IPS-11a (cell line): ENCODE measurements at regions not wholly inside any gene's neighbourhood (a gene's known extent, or its start where the extent isn't known, plus 50 kb on each side); places are given as distances from the start of the nearest gene placed in this dataset.
"Not testable (repeated sequence)": the region's sequence is repeated elsewhere in the genome, so short reads cannot be mapped to it uniquely, and the experiment has no call there.

Experiments
- H3K4me3 ChIP-seq: one replicate; pipeline ENCODE4 v1.5.1; 2013; ENCODE audit warnings: low read depth, low read length, control low read depth

GRCh38 chr9:30511666-30512065 is 1872.8 kb upstream of the ACO1 start:
- no peak overlapping the region for H3K4me3 ChIP-seq

- H3K4me3 ChIP-seq = no peak overlapping the region
These were observed 1865.3 kb upstream of the ACO1 start for GRCh38 chr9:30519166-30519565.

DNA sequence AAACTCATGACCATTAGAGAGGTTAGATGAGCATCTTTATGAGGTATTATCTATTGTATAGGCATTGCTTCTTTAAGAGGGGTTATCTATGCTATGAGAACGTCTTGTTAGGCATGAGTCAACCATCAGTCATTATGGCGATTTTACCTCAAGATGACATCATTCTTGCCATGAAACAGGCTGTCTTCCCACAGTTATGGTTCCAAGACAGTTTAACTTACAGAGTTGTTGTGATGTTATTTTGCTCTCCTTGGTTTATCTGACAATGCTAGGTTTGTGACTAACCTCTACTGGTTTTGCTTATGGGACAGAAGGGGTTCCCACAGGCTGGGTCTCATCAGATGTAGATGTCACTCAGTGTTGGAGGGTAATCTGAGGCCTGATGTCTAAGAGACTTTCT is 1864.7 kb upstream of the ACO1 start:
- H3K4me3 ChIP-seq = no peak overlapping the region

DNA sequence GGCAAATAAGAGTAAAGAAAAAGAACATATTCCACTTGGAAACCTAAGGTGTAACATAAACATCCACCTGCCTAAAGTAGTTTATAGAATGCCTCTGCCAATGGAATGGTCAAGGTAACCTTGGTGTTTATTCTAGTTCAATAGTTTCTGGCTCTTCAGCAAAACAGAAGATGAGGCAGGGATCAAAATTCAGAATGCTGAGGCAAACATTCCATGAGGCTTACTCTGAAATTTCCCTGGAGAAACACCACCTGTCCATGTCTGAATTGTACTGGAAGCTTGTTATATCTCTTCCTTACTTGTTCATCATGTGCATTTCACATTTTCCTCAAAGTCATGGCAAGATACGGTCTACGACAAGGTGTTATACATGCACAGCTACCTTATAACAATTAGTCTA is 1862.4 kb upstream of the ACO1 start:
- no peak overlapping the region for H3K4me3 ChIP-seq

GRCh38 chr9:30522486-30522885 is 1862.0 kb upstream of the ACO1 start:
- no peak overlapping the region for H3K4me3 ChIP-seq

DNA sequence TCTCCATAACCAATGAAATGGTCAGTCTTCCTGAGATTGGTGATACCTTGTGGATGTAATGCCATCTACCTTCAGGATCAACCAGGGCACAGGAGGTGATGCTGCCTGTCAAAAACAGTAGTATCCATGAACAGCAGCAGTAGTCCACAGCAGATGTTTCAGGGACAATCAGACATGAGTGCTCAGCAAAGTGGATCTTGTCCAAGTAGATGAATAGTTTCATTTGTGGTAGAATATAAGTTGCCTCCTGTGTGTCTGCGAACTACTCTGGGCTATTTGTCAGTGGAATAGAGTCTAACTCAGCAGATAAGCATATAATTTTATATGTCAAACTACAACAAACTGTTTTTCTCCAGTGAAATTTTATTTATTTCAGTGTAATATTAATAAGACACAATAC is 1860.1 kb upstream of the ACO1 start:
- H3K4me3 ChIP-seq = no peak overlapping the region

- H3K4me3 ChIP-seq = no peak overlapping the region
These were observed 1850.0 kb upstream of the ACO1 start for GRCh38 chr9:30534455-30534854.

DNA sequence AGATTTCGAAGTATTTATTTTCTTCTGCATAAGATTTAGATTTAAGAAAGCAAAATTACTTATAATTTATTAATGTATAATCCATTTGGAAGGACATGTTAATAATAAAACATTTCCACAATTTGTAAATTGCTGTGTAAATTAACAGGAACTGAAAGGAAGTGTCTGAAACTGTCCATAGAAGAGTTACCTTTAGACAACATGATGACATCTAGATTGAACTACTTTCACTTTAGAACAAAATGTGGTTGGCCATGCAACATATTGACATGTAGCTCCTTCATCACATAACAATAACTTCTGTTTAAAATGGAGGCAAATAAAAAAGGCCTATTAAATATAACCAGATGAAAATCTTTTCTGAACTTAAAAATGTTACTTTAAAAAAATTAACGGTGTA is 1849.5 kb upstream of the ACO1 start:
- no peak overlapping the region for H3K4me3 ChIP-seq

DNA sequence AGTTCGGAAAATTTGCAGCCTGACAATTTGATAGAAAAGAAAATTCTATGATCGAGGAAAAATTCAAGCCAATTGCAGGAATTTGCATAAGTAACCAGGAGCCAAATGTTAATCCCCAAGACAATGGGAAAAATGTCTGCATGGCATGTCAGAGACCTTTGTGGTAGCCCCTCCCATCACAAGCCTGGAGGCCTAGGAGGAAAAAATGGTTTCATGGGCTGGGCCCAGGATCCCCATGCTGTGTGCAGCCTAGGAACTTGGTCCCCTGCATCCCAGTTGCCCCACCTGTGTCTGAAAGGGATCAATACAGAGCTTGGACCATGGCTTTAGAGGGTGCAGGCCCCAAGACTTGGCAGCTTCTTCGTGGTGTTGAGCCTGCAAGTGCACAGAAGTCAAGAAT is 1847.9 kb upstream of the ACO1 start:
- no peak overlapping the region for H3K4me3 ChIP-seq

GRCh38 chr9:30539696-30540095 is 1844.7 kb upstream of the ACO1 start:
- H3K4me3 ChIP-seq = not testable (repeated sequence)

DNA sequence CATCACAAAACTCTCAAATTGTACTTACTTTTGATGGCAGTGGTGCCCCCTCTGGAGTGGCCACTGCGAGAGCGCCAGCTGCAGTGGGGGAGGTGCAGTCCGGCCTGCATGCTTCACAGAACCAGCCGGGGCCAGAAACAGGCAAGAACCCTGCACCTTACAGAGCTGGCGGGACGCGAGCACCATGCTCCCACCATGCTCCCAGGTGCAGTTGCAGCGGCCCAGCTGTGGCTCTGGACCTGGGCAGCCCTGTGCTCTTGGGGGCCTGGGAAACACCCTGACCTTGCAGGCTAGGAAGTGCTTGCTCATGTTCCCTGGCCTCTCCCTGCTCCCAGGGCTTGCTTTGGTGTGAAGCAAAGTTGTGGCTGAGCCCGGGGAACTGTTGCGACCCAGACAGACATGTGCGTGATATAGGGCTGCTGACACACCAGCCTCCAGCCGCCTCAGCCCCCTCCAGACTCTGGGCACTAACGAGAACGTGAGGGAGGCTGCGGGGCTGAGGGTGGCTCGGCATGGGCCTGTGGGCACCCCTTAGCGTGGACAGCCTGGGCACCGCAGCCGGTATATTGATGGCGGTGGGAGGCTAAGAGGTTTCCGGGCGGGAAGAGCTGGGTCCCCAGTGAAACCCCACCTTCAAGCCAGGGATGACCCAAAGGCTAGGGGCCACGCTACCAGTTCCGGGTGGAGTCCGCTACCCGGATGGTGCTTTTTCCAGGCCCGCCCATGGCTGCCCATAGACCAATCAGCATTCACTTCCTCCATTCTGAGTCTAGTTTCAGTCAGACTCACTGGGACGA is 1809.9 kb upstream of the ACO1 start:
- no peak overlapping the region for H3K4me3 ChIP-seq

GRCh38 chr9:30575218-30575617 is 1809.2 kb upstream of the ACO1 start:
- H3K4me3 ChIP-seq = no peak overlapping the region

GRCh38 chr9:30575691-30576090 is 1808.8 kb upstream of the ACO1 start:
- no peak overlapping the region for H3K4me3 ChIP-seq

DNA sequence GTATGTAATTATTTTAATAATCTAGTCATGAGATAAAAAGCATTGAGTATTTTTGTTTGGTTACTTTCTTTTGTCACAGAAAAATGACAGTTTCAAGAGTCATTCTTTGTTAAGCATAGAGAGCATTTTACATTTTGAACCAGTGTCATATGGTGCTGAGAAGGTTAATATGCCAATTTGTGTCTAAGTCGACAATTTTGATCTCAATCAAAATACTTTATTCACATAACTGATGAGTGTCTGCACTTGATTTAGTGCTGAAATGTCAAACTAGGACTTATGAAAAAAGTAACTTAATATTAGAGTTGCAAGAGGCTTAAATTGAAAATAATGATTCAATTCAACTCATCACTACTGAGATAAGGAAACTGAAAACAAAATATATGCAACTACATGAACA is 1804.6 kb upstream of the ACO1 start:
- H3K4me3 ChIP-seq = no peak overlapping the region

DNA sequence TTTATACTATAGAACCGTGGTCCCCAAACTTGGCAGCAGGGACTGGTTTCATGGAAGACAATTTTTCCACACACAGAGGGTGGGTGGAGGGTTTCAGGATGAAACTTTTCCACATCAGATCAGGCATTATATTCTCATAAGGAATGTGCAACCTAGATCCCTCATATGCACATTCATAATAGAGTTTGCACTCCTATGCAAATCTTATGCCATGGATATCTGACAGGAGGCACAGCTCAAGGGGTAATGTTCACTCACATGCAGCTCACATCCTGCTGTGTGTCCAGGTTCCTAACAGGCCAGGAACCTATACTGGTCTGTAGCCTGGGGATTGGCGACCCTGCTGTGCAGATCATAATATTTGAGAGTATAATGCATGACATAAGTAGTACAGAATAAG is 1802.2 kb upstream of the ACO1 start:
- H3K4me3 ChIP-seq = no peak overlapping the region

DNA sequence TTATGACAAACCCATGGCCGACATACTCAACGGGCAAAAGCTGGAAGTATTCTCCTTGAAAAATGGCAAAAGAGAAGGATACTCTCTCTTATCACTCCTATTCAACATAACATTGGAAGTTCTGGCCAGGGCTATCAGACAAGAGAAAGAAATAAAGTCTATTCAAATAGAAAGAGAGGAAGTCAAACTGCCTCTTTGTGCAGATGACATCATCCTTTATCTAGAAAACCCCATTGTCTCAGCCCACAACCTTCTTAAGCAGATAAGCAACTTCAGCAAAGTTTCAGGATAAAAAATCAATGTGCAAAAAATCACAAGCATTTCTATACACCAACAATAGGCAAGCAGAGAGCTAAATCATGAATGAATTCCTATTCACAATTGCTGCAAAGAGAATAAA is 1799.9 kb upstream of the ACO1 start:
- no peak overlapping the region for H3K4me3 ChIP-seq

- H3K4me3 ChIP-seq = no peak overlapping the region
These were observed 1793.0 kb upstream of the ACO1 start for GRCh38 chr9:30591461-30591860.

DNA sequence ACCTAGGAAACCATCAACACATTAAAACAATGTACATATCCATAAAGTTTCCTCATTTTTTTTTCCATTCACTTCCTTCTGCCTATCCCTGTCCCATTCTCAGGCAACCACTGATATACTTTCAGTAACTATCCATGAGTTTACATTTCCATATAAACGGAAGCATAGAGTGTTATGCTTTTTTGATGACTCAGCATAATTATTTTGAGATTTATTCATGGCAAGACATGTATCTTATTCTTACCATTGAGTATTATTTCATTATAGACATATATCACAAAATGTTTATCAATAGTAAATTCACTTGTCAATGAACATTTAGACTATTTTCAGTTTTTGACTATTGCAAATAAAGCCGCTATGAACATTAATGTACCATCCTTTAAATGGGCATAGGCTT is 1786.8 kb upstream of the ACO1 start:
- H3K4me3 ChIP-seq = no peak overlapping the region

GRCh38 chr9:30605936-30606335 is 1778.5 kb upstream of the ACO1 start:
- H3K4me3 ChIP-seq = no peak overlapping the region

DNA sequence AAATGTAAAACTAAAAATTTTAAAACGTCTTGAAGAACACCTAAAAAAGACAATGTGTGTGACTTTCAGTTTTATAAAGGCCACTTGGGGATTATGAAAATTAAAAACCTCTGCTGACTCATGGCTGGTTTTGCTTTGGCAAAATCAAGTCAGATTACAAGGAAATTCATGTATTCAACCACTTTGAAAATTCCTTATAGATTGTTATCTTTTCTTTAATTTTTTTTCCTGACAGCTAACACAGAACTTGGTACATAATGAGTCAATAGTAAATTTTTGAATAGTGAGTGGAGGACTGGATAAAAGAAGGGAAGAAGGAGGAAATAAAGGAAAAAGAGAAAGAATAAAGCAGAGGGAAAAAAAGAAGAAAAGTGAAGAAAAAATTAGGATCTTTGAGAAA is 1774.7 kb upstream of the ACO1 start:
- H3K4me3 ChIP-seq = no peak overlapping the region

GRCh38 chr9:30616782-30617181 is 1767.7 kb upstream of the ACO1 start:
- H3K4me3 ChIP-seq = not testable (repeated sequence)

DNA sequence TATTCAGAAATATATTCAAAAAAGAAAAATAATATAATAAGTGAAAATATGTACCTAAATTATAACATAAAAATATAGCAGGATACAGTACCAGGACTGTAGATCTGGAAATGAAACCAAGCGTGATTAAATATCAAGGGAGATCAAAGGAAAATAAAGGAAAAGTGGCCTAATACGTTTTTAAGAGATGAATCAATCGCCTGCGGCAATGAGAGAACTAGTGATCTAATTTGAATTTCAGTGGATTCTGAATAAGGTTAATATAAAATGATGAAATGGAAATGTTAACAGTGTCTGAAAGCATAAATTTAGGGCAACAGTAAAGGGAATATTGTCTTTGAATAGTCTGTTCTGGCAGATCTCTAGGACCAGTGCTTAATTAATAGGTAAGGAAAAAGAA is 1761.9 kb upstream of the ACO1 start:
- H3K4me3 ChIP-seq = no peak overlapping the region

GRCh38 chr9:30628915-30629567 is 1755.4 kb upstream of the ACO1 start:
- no peak overlapping the region for H3K4me3 ChIP-seq
